GM12878 (cell line): ENCODE measurements at regions not wholly inside any gene's neighbourhood (a gene's known extent, or its start where the extent isn't known, plus 50 kb on each side); places are given as distances from the start of the nearest gene placed in this dataset.

Source experiments
- ATAC-seq: fragments of 200-7000 bp; cut with Tn5 transposase; 3 replicates; pipeline ENCODE4 v1.9.1; 2020; ENCODE audit warnings: mild to moderate bottlenecking, moderate library complexity
- BruUV-seq: library from RNA; stranded (reverse); fragments of 400-500 nt; replicated peaks from 2 replicates; lab custom pipeline; 2021; lab: Mats Ljungman, UMichigan
- CTCF ChIA-PET: fragments of 300-600 bp; sonication (Branson Sonifier 250); formaldehyde crosslinking; extraction: SDS; loops from one replicate; lab custom pipeline; 2021; ENCODE audit warnings: inconsistent platforms; lab: Yijun Ruan, JAX
- POLR2A ChIA-PET: fragments of 350-600 bp; formaldehyde crosslinking; extraction: SDS; loops from one replicate; lab custom pipeline; 2021; ENCODE audit warnings: inconsistent platforms; lab: Charles Lee
- RAD21 ChIA-PET: fragments of 300-600 bp; sonication (Branson Sonifier 250); formaldehyde crosslinking; loops from one replicate; lab custom pipeline; 2023; ENCODE audit warnings: antibody characterized with exemption; ENCODE audit not compliant: unreplicated experiment; lab: Charles Lee
- SMC1A ChIA-PET: fragments of 300-600 bp; sonication (Branson Sonifier 250); formaldehyde crosslinking; loops from one replicate; lab custom pipeline; 2023; ENCODE audit not compliant: unreplicated experiment, uncharacterized antibody; lab: Charles Lee
- DNase-seq: peaks from one replicate; pipeline ENCODE4 v3.0.0-alpha.2; 2011; ENCODE audit warnings: low read depth, low spot score
- FAIRE-seq: peaks from 3 replicates; lab custom pipeline; 2011; peaks lifted over from hg19 to GRCh38; lab: Jason Lieb, UNC
- H2AFZ ChIP-seq: 2 replicates; pipeline ENCODE4 v1.6.0; 2011; ENCODE audit warnings: low read depth, low read length, control low read depth; ENCODE audit not compliant: control insufficient read depth
- H3K27ac ChIP-seq: 2 replicates; pipeline ENCODE4 v1.5.1; 2011; ENCODE audit warnings: control low read depth; ENCODE audit not compliant: control insufficient read depth, insufficient read depth
- H3K27me3 ChIP-seq, 2 experiments: replicated peaks in 1 of 2; 2 replicates each; pipeline versions ENCODE4 v1.6.0 to v1.6.1; 2011; ENCODE audit warnings: low read length in 1 of 2; ENCODE audit not compliant: control insufficient read depth in 2 of 2, insufficient read depth in 2 of 2
- H3K36me3 ChIP-seq, 2 experiments: 2 replicates each; pipeline ENCODE4 v1.5.1; 2011; ENCODE audit warnings: low read length in 1 of 2; ENCODE audit not compliant: control insufficient read depth in 2 of 2, insufficient read depth in 2 of 2
- H3K4me1 ChIP-seq: 2 replicates; pipeline ENCODE4 v1.6.1; 2011; ENCODE audit warnings: mild to moderate bottlenecking, low read length, moderate library complexity, mixed read lengths; ENCODE audit not compliant: control insufficient read depth, insufficient read depth
- H3K4me2 ChIP-seq: 2 replicates; pipeline ENCODE4 v1.6.0; 2011; ENCODE audit warnings: control low read depth; ENCODE audit not compliant: control insufficient read depth, insufficient read depth
- H3K4me3 ChIP-seq: fragments of 200-600 bp; sonication (generic); 2 replicates; pipeline ENCODE4 v1.5.1; 2016
- H3K79me2 ChIP-seq: 2 replicates; pipeline ENCODE4 v1.6.0; 2011; ENCODE audit warnings: low read length; ENCODE audit not compliant: control insufficient read depth, insufficient read depth
- H3K9ac ChIP-seq: 2 replicates; pipeline ENCODE4 v1.8.0; 2011; ENCODE audit warnings: low read length, control low read depth, mixed read lengths; ENCODE audit not compliant: control insufficient read depth, insufficient read depth
- H3K9me3 ChIP-seq: replicated peaks from 3 replicates; pipeline ENCODE4 v1.5.1; 2011; ENCODE audit warnings: mild to moderate bottlenecking, low read length; ENCODE audit not compliant: control insufficient read depth, insufficient read depth
- H4K20me1 ChIP-seq: 2 replicates; pipeline ENCODE4 v1.6.0; 2011; ENCODE audit not compliant: control insufficient read depth, insufficient read depth
- BMI1 ChIP-seq: fragments of 450-650 bp; IDR thresholded peaks from 2 replicates; pipeline ENCODE4 v1.6.1; 2016; ENCODE audit warnings: mild to moderate bottlenecking, moderate library complexity, borderline replicate concordance
- JUND ChIP-seq: IDR thresholded peaks from 2 replicates; pipeline ENCODE4 v1.6.1; 2012; ENCODE audit warnings: low read depth, mild to moderate bottlenecking, low read length, improper control_type of control experiment, moderate library complexity
- NR2C1 ChIP-seq: fragments of 450-650 bp; IDR thresholded peaks from 2 replicates; pipeline ENCODE4 v1.6.1; 2017; ENCODE audit warnings: antibody characterized with exemption, mild to moderate bottlenecking, moderate library complexity
- POLR2AphosphoS5 ChIP-seq: IDR thresholded peaks from 2 replicates; pipeline ENCODE4 v1.6.1; 2011; ENCODE audit warnings: mild to moderate bottlenecking, low read length, inconsistent platforms
- TAF1 ChIP-seq: IDR thresholded peaks from 2 replicates; pipeline ENCODE4 v1.6.1; 2011; ENCODE audit warnings: mild to moderate bottlenecking, low read depth, low read length, borderline replicate concordance
- ZNF622 ChIP-seq: fragments of 450-650 bp; IDR thresholded peaks from 2 replicates; pipeline ENCODE4 v1.6.1; 2017; ENCODE audit warnings: mild to moderate bottlenecking, inconsistent platforms
- WGBS: methylation state at CpG from one replicate; pipeline ENCODE4 v1.1.6; 2016; ENCODE audit warnings: low lambda C conversion rate; ENCODE audit not compliant: insufficient replicate concordance, insufficient coverage; ENCODE audit errors: missing lambda C conversion rate; 5-methylcytosine and 5-hydroxymethylcytosine counted together
- in situ Hi-C: fragments of 300-500 bp; cut with MboI; formaldehyde crosslinking; loops from 9 replicates; pipeline ENCODE4 v1.14.3; 2018; ENCODE audit warnings: mixed read lengths
- intact Hi-C: fragments of 100-400 bp; cut with micrococcal nuclease; formaldehyde crosslinking; loops from one replicate; pipeline ENCODE4 v1.14.2; 2022; ENCODE audit not compliant: unreplicated experiment
- TF ChIP-seq, protein P1 (sequence below): fragments of 450-650 bp; IDR thresholded peaks from 2 replicates; pipeline ENCODE4 v1.6.1; 2017; ENCODE audit warnings: low read depth, mild to moderate bottlenecking, moderate library complexity
- TF ChIP-seq, protein P2 (sequence below): IDR thresholded peaks from 2 replicates; pipeline ENCODE4 v1.6.1; 2012; ENCODE audit warnings: low read depth, low read length, improper control_type of control experiment
- TF ChIP-seq, protein P3 (sequence below): IDR thresholded peaks from 2 replicates; pipeline ENCODE4 v1.6.1; 2011; ENCODE audit warnings: low read depth, mild to moderate bottlenecking, low read length, moderate library complexity, borderline replicate concordance; ENCODE audit errors: extremely low read depth
- TF ChIP-seq, protein P4 (sequence below): fragments of 150-350 bp; IDR thresholded peaks from 2 replicates; pipeline ENCODE4 v1.6.1; 2014; ENCODE audit warnings: mild to moderate bottlenecking, low read depth, low read length
- TF ChIP-seq, protein P5 (sequence below): IDR thresholded peaks from 2 replicates; pipeline ENCODE4 v1.6.1; 2011; ENCODE audit warnings: borderline replicate concordance, low read depth, mild to moderate bottlenecking, moderate library complexity, low read length; ENCODE audit not compliant: insufficient read depth, poor library complexity, severe bottlenecking

DNA sequence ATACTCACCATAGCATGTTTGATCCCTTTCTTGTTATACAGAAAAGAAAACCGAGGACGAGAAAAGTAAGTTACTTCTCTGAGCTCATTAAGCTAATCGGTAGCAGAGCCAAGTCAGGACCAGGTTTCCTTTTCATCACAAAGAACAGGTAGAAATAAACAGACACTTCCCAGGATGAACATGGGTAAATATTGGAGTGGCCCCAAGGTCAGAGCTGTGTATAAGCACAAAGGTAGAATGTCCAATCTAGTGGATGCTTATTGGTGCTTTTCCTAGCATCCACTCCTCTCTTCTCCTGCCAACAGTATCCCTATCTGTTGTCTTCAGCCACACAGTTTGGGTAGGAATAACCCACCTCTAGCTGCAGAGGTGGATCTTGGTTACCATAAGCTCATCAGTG lies 52.8 kb upstream of the THUMPD3 start:
- H3K9me3 ChIP-seq: no peaks in the 10 kb centered on the region
- no peak overlapping the region for H3K9ac ChIP-seq
- SMC1A ChIA-PET: interaction anchor here (1.5 kb wide), 1 partner anchor 347 kb away, joined by 4 read pairs; the partner anchor contains the start of gene RAD18
- H4K20me1 ChIP-seq: no peaks in the 10 kb centered on the region
- no peak overlapping the region for H3K27ac ChIP-seq
- no peak for FAIRE-seq
- no peaks in the 10 kb centered on the region; a peak in 1 of 4 replicates for H3K27me3 ChIP-seq
- no peaks in the 10 kb centered on the region for H3K36me3 ChIP-seq
- H3K4me1 ChIP-seq: no peaks in the 10 kb centered on the region
- no peak overlapping the region for H3K4me2 ChIP-seq
- no peak overlapping the region for H3K4me3 ChIP-seq
- CTCF ChIA-PET: interaction anchor here (0.6 kb wide), 1 partner anchor 58 kb away, joined by 3 read pairs; no protein-coding TSS in a partner anchor
- intact Hi-C loops: no loop called here
- POLR2A ChIA-PET: no interaction called here
- no peaks in the 10 kb centered on the region for H3K79me2 ChIP-seq
- WGBS: 67% methylated on average over 3 of the region's 3 CpGs
- ATAC-seq: no peak
- no TSS peak for BruUV-seq
- no peak for DNase-seq
- RAD21 ChIA-PET: no interaction called here
- no peak overlapping the region for H2AFZ ChIP-seq
- in situ Hi-C loops: no loop called here
- no peak for TF ChIP-seq POLR2AphosphoS5
- no peak for TF ChIP-seq BMI1

DNA sequence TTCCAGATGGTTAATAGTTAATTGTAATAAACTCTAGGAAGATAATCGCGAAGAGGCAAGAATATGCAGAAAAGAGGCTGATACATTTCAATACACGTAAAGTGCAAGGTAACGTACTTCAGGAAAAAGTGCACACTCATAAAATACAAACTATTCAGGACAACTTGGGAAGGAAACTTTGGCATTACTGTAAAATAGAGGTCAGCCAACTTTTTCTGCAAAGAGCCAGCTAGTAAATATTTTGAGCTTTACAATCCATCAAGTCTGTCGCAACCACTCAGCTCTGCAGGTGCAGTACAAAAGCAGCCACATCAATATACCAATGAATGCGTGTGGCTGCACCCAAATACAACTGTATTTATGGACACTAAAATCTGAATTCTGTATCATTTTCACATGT lies 51.6 kb upstream of the THUMPD3 start:
- in situ Hi-C loops: no loop called here
- no peak for ATAC-seq
- TF ChIP-seq ZNF622 (no peak), TAF1 (no peak), NR2C1 (no peak), JUND (no peak)
- TF ChIP-seq, protein P1, sequence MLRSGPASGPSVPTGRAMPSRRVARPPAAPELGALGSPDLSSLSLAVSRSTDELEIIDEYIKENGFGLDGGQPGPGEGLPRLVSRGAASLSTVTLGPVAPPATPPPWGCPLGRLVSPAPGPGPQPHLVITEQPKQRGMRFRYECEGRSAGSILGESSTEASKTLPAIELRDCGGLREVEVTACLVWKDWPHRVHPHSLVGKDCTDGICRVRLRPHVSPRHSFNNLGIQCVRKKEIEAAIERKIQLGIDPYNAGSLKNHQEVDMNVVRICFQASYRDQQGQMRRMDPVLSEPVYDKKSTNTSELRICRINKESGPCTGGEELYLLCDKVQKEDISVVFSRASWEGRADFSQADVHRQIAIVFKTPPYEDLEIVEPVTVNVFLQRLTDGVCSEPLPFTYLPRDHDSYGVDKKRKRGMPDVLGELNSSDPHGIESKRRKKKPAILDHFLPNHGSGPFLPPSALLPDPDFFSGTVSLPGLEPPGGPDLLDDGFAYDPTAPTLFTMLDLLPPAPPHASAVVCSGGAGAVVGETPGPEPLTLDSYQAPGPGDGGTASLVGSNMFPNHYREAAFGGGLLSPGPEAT: no peak
- TF ChIP-seq, protein P2, sequence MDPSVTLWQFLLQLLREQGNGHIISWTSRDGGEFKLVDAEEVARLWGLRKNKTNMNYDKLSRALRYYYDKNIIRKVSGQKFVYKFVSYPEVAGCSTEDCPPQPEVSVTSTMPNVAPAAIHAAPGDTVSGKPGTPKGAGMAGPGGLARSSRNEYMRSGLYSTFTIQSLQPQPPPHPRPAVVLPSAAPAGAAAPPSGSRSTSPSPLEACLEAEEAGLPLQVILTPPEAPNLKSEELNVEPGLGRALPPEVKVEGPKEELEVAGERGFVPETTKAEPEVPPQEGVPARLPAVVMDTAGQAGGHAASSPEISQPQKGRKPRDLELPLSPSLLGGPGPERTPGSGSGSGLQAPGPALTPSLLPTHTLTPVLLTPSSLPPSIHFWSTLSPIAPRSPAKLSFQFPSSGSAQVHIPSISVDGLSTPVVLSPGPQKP: no peak
- TF ChIP-seq, protein P3, sequence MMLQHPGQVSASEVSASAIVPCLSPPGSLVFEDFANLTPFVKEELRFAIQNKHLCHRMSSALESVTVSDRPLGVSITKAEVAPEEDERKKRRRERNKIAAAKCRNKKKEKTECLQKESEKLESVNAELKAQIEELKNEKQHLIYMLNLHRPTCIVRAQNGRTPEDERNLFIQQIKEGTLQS: no peak
- TF ChIP-seq, protein P4, sequence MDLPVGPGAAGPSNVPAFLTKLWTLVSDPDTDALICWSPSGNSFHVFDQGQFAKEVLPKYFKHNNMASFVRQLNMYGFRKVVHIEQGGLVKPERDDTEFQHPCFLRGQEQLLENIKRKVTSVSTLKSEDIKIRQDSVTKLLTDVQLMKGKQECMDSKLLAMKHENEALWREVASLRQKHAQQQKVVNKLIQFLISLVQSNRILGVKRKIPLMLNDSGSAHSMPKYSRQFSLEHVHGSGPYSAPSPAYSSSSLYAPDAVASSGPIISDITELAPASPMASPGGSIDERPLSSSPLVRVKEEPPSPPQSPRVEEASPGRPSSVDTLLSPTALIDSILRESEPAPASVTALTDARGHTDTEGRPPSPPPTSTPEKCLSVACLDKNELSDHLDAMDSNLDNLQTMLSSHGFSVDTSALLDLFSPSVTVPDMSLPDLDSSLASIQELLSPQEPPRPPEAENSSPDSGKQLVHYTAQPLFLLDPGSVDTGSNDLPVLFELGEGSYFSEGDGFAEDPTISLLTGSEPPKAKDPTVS: no peak
- TF ChIP-seq, protein P5, sequence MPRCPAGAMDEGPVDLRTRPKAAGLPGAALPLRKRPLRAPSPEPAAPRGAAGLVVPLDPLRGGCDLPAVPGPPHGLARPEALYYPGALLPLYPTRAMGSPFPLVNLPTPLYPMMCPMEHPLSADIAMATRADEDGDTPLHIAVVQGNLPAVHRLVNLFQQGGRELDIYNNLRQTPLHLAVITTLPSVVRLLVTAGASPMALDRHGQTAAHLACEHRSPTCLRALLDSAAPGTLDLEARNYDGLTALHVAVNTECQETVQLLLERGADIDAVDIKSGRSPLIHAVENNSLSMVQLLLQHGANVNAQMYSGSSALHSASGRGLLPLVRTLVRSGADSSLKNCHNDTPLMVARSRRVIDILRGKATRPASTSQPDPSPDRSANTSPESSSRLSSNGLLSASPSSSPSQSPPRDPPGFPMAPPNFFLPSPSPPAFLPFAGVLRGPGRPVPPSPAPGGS: no peak

More for the DNA sequence above, 51.6 kb upstream of the THUMPD3 start:
- Histone ChIP-seq H2AFZ (no peak overlapping the region), H3K27me3 (peaks cover 0 to 2% of the 10 kb centered on the region in 2 experiments; a peak in 2 of 4 replicates), H4K20me1 (no peaks in the 10 kb centered on the region), H3K27ac (no peak overlapping the region), H3K9ac (no peak overlapping the region), H3K4me3 (no peak overlapping the region), H3K36me3 (no peaks in the 10 kb centered on the region), H3K4me1 (no peaks in the 10 kb centered on the region), H3K9me3 (no peaks in the 10 kb centered on the region), H3K4me2 (no peak overlapping the region), H3K79me2 (no peaks in the 10 kb centered on the region)
- DNase-seq: no peak
- no TSS peak for BruUV-seq
- FAIRE-seq: no peak
- ChIA-PET CTCF (no interaction called here), POLR2A (interaction anchor here (0.6 kb wide), 1 partner anchor 459 kb away, joined by 3 read pairs; no protein-coding TSS in a partner anchor), RAD21 (no interaction called here), SMC1A (interaction anchor here (0.6 to 1.5 kb wide), 2 partner anchors 18 to 348 kb away, joined by 3 to 4 read pairs; partner anchors contain the start of gene RAD18)
- intact Hi-C loops: no loop called here
- WGBS: 89% methylated on average over 6 of the region's 6 CpGs
